SKM-1 (cell line): ENCODE measurements at regions not wholly inside any gene's neighbourhood (a gene's known extent, or its start where the extent isn't known, plus 50 kb on each side); places are given as distances from the start of the nearest gene placed in this dataset.
"Not testable (repeated sequence)": the region's sequence is repeated elsewhere in the genome, so short reads cannot be mapped to it uniquely, and the experiment has no call there.

Experiments used
- DNase-seq: peaks from one replicate; lab custom pipeline; 2025; ENCODE audit not compliant: unreplicated experiment; lab: John Stamatoyannopoulos, UW

DNA sequence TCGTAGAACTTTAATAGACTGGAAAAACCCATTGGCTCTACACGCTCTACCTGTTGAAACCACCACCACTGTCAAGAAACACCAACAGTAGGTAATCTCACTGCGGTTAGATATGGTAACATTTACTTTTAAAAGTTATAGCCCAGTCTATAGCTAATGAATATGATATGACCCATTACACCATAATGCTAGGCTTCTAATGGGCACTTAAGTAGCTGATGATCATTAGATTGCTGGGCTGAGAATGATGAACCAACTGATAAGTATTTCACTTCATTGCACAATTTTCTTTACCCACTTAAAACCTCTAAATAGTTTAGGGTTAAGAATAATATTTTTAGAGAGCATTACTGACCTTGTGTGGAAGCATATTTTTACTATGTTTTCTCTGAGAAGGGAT lies 788.9 kb upstream of the CA10 start:
- DNase-seq = no peak

DNA sequence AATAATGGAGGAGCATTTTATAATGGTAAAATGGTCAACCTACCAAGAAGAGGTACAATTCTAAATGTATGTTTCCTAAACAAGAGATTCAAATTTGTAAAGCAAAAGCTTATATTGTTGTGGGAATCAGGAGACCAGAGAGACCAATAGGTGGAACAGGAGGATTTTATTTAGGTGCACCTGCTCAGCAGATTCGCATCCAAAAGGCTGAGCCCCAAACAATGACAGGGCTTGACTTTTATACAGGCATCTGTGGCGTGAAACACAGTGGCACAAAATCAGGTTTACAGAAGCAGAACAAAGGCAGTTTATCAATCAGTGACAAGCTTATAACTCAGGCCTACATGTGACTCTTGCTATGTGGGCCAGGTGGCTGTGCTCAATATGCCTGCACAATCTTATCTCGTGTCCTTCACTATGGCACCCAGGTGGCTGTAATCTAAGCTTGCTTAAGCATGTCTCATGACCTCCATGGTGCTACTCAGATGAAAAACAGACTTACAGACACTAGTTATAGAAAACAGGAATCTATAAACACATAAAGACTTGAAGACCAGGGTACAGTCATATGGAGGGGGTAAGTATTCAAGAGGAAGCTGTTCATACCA lies 780.2 kb upstream of the CA10 start:
- DNase-seq = no peak

DNA sequence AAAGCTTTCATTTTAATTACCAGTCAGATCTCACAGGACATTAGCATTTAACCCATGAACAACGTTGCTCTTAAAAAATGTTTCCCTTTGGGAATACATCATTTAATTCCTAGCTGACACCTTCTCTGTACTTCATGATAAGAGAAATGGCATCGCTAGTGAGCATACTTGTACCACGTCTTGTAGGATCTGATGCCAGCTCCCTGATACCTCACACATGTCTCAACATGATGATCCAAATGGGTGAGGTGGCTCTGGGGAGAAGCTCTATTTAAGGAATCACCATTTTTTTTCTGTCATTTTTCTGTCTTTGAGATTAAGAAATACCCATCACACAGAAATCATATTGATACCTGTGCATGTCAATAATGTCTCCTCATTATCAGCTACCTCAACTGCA lies 772.1 kb upstream of the CA10 start:
- no peak for DNase-seq

DNA sequence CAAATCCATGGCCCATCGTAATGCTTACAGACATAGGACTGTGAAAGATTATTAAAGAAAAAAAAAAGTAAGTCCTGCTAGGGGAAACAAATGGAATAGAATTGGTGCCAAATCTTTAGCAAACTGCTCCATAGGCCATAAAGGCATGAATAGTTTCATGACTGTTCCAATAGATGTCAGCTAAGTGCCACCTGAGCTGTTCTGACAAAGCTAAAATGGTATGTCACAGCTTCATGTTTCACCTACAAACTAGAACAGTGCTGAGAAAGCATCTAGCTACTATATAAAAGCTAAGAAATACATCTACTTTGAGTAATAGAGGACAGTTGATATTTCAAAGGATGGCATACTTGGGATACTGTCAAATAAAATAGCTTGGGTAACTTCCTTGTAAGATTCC lies 771.6 kb upstream of the CA10 start:
- no peak for DNase-seq

DNA sequence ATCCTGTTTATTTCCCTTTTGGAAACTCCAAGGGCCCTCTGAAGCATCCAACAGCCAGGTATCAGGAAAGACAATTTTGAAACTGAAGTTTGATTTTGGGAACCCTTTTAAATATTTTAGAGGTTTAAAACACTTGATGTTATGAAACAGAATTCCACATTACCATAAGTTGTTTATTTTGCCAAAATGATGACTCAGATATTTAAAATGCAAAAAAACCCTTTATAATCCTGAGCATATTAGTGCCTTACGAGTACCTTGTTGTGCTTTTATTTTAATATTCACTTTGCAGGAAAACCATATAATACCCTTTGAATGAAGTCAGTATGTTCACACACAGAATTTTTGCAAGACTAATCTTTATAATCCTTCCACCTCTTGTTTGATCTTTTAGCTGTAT lies 765.1 kb upstream of the CA10 start:
- DNase-seq = no peak

DNA sequence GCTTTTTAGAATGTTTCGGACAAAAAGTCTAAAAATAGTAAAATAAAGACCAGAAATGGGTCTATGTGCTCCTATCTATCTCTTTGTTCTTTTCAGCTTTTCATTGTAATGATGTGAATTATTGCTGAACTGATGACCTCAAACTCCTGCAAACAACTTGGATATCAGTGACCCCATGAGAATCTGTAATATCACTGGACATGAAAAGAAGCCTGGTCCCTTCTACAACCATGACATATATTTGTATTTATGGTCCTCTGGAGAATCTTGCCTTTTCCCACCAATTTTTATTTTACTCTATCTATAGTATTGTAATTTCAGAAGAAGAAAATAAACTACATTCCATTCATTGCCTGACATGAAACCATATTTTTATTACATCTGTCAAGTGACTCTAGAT lies 740.7 kb upstream of the CA10 start:
- no peak for DNase-seq

DNA sequence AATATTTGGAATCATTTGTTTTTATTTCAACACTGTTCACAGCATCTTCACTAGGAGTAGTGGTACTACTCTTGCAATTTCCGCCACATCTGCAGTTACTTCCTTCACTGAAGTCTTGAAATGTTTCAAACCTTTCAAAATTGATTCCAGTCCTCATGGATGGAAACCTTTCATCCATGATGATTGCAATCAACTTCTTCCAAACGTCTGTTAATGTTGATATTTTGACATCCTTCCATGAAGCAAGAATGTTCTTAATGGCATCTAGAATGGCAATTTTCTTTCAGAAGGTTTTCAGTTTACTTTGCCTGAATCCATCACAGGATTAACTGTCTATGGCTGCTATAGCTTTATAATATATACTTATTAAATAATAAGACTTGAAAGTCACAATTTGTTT lies 736.8 kb upstream of the CA10 start:
- DNase-seq = no peak

DNA sequence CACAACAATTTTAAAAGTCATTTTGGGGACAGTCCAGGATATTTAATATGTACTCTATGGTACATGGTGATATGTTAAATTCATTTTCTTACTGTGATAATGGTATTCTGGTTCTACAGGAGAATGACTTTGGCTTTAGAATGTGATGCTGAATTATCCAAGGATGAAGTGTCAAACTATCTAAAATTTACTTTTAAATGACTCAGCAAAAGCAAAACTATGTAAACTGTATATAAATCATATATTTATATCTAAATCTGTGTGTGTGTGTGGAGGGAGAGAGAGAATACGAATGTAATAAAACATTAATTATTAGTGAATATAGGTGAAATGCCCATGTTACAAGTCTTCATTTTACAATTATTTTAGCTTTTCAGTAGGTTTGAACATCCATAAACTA lies 733.8 kb upstream of the CA10 start:
- no peak for DNase-seq

DNA sequence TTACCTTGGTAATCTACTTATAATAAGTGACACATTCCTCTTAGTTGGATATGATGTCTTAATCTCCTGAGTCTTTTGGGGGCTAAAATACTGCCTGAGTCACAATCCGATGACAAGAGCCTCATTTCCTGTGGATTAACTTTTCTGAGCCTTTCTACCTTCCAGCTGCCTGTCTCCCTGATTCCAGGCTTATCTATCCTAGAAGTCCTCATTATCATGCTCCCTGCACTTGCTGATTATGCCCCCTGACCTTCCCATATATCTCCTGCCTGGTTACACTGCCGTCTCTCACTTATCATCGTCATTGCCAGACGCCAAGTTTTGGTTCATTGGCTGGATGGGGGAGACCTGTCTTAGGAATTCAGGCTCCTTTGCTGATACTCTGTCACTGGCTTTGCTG lies 727.4 kb upstream of the CA10 start:
- DNase-seq = no peak

DNA sequence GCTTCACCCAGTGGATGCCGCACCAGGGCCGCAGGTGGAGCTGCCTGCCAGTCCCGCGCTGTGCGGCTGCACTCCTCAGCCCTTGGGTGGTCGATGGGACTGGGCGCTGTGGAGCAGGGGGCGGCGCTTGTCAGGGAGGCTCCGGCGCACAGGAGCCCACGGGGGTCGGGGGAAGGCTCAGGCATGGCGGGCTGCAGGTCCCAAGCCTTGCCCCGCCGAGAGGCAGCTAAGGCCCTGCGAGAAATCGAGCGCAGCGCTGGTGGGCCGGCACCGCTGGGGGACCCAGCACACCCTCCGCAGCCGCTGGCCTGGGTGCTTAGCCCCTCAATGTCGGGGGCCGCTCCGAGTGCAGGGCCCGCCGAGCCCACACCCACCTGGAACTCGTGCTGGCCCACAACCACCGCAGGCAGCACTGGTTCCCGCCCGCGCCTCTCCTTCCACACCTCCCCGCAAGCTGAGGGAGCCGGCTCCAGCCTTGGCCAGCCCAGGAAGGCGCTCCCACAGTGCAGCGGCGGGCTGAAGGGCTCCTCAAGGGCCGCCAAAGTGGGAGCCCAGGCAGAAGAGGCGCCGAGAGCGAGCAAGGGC lies 725.5 kb upstream of the CA10 start:
- not testable (repeated sequence) for DNase-seq

DNA sequence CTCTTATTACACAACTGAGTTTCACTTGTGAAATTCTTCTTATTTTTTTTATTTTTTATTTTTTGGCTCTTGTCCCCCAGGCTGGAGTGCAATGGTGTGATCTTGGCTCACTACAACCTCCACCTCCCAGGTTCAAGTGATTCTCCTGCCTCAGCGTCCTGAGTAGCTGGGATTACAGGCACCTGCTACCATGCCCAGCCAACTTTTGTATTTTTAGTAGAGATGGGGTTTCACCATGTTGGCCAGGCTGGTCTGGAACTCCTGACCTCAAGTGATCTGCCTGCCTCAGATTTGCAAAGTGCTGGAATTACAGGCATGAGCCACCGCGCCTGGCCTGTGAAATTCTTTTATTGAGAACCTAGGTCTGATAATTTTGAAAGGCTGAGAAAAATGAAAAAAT lies 688.3 kb upstream of the CA10 start:
- DNase-seq = not testable (repeated sequence)

DNA sequence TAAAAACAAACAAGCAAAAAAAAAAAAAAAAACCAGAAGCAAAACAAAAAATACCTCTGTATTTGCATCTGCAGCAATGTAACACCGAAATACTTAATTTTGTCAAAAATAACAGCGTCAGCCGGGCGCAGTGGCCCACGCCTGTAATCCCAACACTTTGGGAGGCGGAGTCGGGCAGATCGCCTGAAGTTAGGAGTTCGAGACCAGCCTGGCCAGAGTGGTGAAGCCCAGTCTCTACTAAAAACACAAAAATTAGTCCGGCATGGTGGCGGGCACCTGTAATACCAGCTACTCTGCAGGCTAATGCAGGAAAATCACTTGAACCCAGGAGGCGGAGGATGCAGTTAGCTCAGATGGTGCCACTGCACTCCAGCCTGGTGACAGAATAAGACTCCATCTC lies 683.5 kb upstream of the CA10 start:
- no peak for DNase-seq

DNA sequence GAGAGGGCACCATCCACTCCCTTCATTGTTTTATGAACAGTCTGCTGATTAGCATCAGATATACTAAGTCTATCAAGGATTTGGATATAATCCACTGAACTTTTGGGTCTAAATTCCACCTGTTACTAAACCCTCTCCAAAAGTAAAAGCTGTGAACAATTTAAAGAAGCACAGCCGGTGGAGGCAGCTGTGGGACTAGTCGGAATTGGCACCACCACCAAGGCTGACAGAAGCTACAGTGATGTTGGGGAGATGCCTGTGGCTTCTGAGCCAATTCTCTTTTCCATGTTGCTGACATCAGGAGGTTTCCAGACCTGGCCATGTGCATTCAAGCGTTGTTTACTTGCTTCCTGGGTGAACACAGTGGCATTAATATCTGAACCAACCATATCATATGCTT lies 679.0 kb upstream of the CA10 start:
- no peak for DNase-seq

DNA sequence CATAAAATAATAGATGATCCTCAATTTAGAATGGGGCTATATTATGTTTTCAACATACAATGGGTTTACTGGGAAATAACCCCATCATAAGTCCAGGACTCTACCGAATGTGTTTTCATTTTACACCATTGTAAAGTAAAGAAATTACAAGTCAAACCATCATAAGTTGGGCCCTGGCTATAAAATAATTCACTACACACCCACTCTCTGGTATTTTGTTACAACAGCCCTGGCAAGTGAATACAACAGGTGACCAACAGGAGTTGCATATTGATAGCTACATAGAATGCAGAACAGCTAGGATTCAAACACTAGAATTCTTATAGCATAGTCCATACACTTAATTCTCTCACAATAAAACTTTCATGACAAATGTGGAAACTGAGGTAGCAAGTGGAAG lies 673.0 kb upstream of the CA10 start:
- DNase-seq = no peak

DNA sequence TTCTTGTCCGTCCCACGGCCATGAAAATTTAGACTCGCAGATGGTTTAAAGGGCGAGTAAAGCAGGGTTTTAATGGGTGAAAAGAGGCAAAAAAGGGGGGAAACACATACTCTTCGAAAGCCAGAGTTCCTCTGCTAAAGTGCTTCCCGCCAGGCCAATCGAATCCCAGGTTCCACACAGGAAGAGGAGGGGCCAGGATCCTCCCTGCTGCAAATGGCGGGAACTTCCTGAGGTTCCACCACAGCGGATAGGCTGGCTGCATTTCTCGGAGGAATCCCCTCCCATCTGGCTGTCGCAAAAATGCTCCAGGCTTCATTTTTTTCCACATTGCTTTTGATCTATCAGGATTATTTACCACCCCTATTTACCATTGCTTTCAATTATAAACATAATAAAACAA lies 670.1 kb upstream of the CA10 start:
- no peak for DNase-seq

DNA sequence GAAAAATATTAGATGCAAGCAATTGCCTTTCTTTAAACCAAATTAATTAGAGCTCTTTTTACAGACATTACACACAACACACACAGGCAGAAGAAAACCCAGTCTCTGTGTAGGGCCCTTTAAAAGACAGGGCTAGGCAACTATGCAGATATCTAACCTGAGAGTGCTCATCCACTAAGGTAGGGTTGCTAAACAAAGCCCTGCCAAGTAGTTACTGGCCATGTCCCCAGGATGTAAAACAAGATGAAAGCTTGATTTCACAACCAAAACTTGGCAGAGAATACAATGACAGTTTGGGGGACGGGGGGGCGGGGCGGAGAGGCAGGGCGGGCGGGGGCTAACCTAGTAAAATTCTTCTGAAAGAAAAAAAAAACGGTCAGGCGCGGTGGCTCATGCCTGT lies 669.0 kb upstream of the CA10 start:
- DNase-seq = no peak

DNA sequence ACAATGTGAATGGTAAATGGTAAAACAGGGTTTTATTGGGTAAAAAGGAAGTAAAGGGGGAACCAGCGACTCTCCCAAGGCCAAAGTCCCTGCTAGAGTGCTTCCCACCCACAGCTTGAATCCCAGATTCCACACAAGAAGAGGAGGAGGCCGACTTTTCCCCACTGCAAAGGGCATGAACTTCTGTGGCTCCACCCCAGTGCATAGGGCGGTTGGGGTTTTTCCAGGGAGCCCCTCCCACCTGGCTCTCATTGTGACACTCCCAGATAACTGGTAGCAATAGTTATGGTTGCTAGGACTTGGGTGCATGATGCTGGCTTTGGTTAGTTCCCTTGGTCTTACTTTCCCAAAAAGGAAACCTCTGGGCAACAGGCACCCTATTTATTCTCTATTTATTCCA lies 666.0 kb upstream of the CA10 start:
- DNase-seq = no peak

DNA sequence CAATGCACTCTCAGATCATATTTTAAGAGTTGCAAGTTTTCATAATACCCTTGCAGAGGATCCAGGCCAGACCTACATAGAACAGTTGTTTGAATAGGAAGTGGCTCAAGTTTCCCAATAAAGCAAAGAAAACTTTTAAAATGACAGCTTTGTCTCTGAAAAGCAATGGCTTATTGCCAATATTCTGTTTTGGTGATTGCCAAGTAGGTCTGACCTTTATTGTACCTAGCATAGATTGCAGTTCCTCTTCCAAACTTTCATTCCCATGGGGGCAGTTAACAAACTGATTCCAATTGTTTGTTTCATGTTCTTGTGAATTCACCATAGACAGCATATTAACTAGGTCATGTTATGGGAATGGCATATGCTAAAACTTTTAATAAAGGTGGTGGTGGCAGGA lies 664.6 kb upstream of the CA10 start:
- DNase-seq = no peak

DNA sequence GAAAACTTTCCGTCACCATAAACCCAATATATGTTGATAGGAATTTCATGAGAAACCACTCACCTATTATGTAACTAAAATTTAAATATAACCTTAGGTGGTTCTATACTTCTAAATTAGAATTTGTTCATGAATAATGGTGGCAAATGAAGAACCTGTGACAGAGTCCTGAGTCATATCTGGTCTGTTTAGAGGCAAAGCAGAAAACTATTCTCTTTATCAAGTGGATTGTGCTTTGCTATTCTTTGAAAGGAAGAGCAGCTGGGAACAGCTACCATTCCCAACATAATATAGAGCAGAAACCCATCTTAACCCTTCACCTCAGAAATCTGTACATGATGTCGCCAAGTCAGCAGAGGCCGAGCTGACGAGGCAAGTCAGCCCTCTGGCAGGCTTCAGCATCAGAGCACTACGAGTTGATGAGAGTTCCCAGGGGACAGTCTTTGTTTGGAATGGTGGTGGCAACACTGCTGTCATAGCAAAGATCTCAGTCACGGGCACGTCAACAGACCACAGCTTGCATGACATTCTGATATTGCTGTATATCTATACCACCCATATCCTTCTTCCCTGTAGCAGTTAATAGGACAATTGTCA lies 631.9 kb upstream of the CA10 start:
- no peak for DNase-seq

DNA sequence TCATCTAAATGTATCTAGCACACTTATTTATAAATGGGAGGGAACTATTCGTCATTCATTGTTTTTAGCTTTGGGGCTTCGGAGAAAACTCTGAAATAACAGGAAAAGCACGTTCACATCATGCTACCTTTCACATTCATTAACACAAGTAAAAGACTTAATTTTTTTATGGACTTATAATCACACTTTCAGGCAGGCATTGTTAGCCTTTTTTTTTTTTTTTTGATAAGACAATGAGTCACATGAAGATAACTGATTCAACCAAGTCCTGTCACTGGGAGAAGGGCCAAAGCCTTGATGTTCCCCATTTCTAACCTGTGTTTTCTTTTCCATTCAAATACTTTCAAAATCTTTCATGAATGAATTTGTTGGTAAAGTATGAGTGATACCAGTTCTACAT lies 631.3 kb upstream of the CA10 start:
- no peak for DNase-seq

DNA sequence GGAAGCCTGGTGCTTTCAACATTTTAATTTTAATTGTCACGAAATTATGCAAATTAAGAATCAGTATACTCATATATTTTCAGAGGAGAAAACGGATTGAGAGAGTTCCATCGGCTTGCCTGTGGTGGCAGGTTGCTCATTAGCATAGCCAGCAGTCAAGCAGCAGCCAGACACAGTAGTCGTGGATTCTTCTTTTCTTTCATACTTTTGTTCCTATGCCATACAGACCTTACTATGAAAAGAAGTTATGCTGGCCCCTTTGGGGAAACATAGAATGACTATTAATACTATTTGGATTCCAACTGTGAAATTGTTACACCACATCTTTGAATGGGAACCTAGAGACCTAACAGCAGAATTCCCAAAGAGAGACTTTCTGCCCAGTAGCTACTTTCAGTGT lies 617.7 kb upstream of the CA10 start:
- DNase-seq = no peak

DNA sequence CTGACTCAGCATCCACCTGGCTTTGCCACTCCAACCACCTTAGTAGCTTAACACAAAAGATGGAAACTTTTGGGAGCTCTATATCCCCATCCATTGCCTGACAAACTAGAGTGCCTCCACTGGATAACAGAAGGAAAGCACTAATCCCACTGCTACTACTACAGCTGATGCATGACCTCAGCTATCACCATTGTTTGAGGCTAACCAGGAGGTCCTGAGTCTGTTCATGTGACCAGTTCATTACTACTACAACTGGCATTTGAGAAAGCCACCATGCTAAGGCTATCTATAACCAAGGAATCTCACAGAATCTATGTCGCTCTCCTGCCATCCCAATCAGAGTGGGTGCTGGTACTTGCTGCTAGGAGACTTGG lies 604.3 kb upstream of the CA10 start:
- DNase-seq = no peak

DNA sequence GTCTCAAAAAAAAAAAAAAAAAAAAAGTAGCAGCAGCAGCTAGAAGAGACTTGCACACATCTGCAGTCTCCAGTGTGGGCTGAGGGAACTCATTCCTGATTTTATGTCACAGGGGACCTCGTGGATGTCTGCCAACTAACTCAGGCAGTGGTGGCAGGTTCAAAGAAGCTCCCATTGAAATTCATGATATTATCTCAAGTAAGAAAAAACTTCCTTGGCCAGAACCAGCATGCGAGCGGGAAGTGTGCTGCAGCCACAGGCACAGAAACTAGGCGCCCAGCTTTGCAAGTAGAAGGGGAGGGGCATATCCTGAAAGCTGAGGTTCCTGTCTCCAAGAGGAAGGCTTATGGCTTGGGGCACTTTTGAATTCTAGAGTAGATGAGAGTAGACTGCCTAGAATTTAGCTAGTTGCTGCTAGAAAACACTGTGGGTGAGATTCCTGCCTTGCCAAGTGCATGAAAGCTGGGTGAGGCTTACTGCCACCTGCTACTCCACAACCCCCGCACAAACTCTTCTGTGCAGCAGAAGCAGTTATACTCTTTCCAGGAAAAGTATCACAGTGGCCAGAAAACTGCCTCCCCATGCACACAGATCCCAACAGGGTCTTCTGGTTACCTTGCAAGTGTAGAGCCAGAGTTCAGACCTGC lies 603.8 kb upstream of the CA10 start:
- no peak for DNase-seq
